MG63 (cell line): ENCODE measurements at regions not wholly inside any gene's neighbourhood (a gene's known extent, or its start where the extent isn't known, plus 50 kb on each side); places are given as distances from the start of the nearest gene placed in this dataset.

Experiments used
- DNase-seq: peaks from one replicate; pipeline ENCODE4 v3.0.0-alpha.2; 2020
- H3K27me3 ChIP-seq: fragments of 250-450 bp; sonication (Bioruptor Pico); 2 replicates; pipeline ENCODE4 v1.5.1; 2020; ENCODE audit warnings: mild to moderate bottlenecking, moderate library complexity
- H3K36me3 ChIP-seq: fragments of 250-450 bp; sonication (Bioruptor Pico); 2 replicates; pipeline ENCODE4 v1.5.1; 2020; ENCODE audit warnings: mild to moderate bottlenecking, moderate library complexity
- H3K4me3 ChIP-seq: fragments of 250-450 bp; sonication (Bioruptor Pico); 2 replicates; pipeline ENCODE4 v1.5.1; 2020; ENCODE audit warnings: mild to moderate bottlenecking, moderate library complexity
- H3K9me3 ChIP-seq: fragments of 250-450 bp; sonication (Bioruptor Pico); 2 replicates; pipeline ENCODE4 v1.5.1; 2020; ENCODE audit warnings: mild to moderate bottlenecking, moderate library complexity

- no peaks in the 10 kb centered on the region for H3K27me3 ChIP-seq
- H3K9me3 ChIP-seq: no peaks in the 10 kb centered on the region
- no peaks in the 10 kb centered on the region for H3K36me3 ChIP-seq
- H3K4me3 ChIP-seq: no peak overlapping the region
- DNase-seq: no peak
Measured at GRCh38 chr13:22402682-22403081, 731.8 kb downstream of the FGF9 start.

DNA sequence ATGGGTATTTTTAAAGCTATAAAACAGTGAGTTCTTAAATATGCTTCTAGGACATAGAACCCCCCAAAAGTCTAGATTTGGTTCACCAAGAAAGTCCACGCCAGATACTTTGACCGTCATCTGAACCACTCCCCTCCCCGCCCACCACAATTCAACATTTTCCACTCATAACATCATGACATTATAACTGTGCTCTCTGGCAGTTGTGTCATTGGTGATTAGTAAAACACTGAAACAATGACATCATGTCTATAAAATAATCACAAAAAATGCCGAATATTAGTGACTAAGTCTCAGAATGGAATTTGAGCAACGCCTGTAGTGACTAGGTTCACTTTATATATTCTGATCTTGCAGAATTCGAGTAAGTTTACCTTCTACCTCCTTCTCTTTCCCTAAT lies 732.3 kb downstream of the FGF9 start:
- Histone ChIP-seq H3K9me3 (no peaks in the 10 kb centered on the region), H3K4me3 (no peak overlapping the region), H3K27me3 (no peaks in the 10 kb centered on the region), H3K36me3 (no peaks in the 10 kb centered on the region)
- no peak for DNase-seq

DNA sequence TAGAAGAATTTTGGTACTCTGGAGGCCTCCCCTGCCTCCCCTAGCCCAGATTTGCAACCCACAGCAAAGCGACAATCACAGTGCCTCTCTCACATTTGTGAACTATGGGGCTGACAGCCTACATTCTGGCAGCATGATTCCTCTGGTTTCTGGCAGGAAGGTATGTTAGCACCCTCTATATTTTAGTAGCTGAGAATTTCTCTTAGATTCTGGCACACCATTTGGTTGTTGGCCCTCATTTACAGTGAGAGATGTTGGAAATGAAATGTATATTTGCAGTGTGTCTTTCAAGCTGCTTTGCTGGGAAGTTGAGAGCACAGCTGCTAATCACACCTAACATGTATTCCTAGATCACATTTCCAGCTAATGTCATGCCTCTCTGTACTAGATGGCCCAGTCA lies 735.0 kb downstream of the FGF9 start:
- Histone ChIP-seq H3K27me3 (no peaks in the 10 kb centered on the region), H3K36me3 (no peaks in the 10 kb centered on the region), H3K4me3 (no peak overlapping the region), H3K9me3 (peaks cover 1% of the 10 kb centered on the region; the same call in 1 of the 2 replicates)
- no peak for DNase-seq

GRCh38 chr13:22412452-22412851 lies 741.6 kb downstream of the FGF9 start:
- H3K4me3 ChIP-seq: no peak overlapping the region
- H3K27me3 ChIP-seq: no peaks in the 10 kb centered on the region
- H3K36me3 ChIP-seq: no peaks in the 10 kb centered on the region
- peaks cover 26% of the 10 kb centered on the region for H3K9me3 ChIP-seq
- no peak for DNase-seq

DNA sequence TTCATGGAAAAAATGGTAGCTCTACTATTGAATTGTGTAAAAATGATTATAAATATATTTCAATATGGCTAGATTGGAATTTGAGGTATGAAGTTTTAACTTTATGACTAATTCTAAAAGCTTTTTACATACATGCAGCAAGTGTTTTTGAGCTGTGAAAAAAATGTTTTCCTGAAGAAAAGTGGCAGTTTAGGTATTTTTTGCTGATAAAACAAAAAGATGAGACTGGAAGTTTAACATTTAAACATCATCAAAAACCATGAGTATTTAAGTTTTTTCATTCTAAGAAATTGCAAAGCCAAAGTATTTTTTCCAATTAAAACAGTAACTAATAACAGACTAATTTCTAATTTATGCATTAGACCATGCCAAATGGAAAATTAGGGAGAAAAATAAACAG lies 751.1 kb downstream of the FGF9 start:
- Histone ChIP-seq H3K4me3 (no peak overlapping the region), H3K9me3 (0 out of 2 replicates have a peak, but pooled peaks cover 2% of the 10 kb centered on the region), H3K27me3 (no peaks in the 10 kb centered on the region), H3K36me3 (no peaks in the 10 kb centered on the region)
- no peak for DNase-seq

GRCh38 chr13:22422712-22423111 lies 751.8 kb downstream of the FGF9 start:
- DNase-seq: no peak
- H3K9me3 ChIP-seq: no peaks in the 10 kb centered on the region
- no peaks in the 10 kb centered on the region for H3K36me3 ChIP-seq
- H3K27me3 ChIP-seq: no peaks in the 10 kb centered on the region
- no peak overlapping the region for H3K4me3 ChIP-seq

DNA sequence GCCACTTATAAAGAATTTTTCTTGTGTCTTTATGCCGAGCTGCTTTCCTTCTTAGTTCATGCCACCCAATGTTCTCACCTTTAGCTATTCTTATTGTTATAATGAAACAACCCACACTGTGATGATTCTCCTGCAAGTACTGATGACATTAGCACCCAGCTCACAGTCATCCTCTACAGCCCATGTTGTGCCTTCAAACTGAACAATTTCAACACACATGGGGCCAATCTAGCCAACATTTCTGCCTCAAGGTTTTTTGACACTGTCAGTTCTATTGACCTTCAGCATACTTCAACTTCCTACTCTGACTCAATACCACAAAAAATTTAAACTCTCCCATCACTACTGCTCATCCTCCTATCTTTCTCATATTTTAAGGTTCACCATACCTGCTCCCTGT lies 752.4 kb downstream of the FGF9 start:
- Histone ChIP-seq H3K36me3 (no peaks in the 10 kb centered on the region), H3K9me3 (no peaks in the 10 kb centered on the region), H3K27me3 (no peaks in the 10 kb centered on the region), H3K4me3 (no peak overlapping the region)
- DNase-seq: no peak

DNA sequence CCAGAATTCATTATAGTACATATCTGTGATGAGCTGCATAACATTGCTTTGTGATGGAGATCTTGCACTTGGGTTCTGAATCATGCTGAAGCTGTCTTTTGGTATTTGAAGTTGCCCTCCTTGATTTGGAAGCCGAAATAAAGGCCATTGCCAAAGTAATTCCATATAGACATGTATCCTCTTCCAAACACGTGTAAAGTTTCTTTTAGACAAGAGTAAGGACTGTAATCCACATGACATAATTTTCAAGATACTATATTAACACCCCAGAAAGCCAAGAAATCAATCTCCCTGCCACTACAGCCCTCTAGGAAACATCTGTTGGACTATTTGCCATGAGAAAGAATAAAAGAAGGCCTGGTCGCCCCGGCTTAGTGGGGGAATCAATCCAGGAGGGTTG lies 754.2 kb downstream of the FGF9 start:
- DNase-seq: no peak
- no peaks in the 10 kb centered on the region for H3K27me3 ChIP-seq
- no peaks in the 10 kb centered on the region for H3K36me3 ChIP-seq
- no peaks in the 10 kb centered on the region for H3K9me3 ChIP-seq
- no peak overlapping the region for H3K4me3 ChIP-seq

- Histone ChIP-seq H3K9me3 (no peaks in the 10 kb centered on the region), H3K36me3 (no peaks in the 10 kb centered on the region), H3K27me3 (no peaks in the 10 kb centered on the region), H3K4me3 (no peak overlapping the region)
- no peak for DNase-seq
Measured at GRCh38 chr13:22427066-22427465, 753.7 kb upstream of the SGCG start.

- no peak for DNase-seq
- Histone ChIP-seq H3K9me3 (no peaks in the 10 kb centered on the region), H3K27me3 (no peaks in the 10 kb centered on the region), H3K36me3 (no peaks in the 10 kb centered on the region), H3K4me3 (no peak overlapping the region)
Measured at GRCh38 chr13:22427783-22428182, 753.0 kb upstream of the SGCG start.

GRCh38 chr13:22428188-22428828 lies 752.5 kb upstream of the SGCG start:
- no peak overlapping the region for H3K4me3 ChIP-seq
- H3K9me3 ChIP-seq: no peaks in the 10 kb centered on the region
- H3K36me3 ChIP-seq: no peaks in the 10 kb centered on the region
- H3K27me3 ChIP-seq: no peaks in the 10 kb centered on the region
- peak; percentile 46 for DNase-seq

DNA sequence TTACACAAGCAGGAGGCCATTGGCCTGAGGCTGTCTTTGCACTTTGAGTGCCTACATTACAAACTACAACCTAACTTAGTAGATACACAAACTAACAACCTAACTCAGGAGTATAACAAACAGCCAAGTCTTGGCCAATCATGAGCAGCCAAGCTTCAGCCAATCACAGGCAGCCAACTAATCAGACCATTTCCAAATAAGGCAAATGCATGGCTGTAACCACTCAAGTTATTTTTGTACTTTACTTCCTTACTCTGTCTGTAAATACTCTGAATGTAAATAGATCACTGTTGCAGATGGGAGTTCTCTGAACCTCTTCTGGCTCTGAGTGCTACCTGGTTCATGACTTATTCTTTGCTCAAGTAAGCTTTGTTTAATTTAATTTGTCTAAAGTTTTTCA lies 748.1 kb upstream of the SGCG start:
- H3K4me3 ChIP-seq: no peak overlapping the region
- no peaks in the 10 kb centered on the region for H3K27me3 ChIP-seq
- no peaks in the 10 kb centered on the region for H3K36me3 ChIP-seq
- no peak for DNase-seq
- H3K9me3 ChIP-seq: no peaks in the 10 kb centered on the region

- Histone ChIP-seq H3K9me3 (no peaks in the 10 kb centered on the region; the same call in 1 of the 2 replicates), H3K27me3 (no peaks in the 10 kb centered on the region), H3K36me3 (no peaks in the 10 kb centered on the region), H3K4me3 (no peak overlapping the region)
- no peak for DNase-seq
Measured at GRCh38 chr13:22447132-22447886, 733.5 kb upstream of the SGCG start.

GRCh38 chr13:22449251-22449650 lies 731.5 kb upstream of the SGCG start:
- H3K9me3 ChIP-seq: no peaks in the 10 kb centered on the region; the same call in 1 of the 2 replicates
- no peaks in the 10 kb centered on the region for H3K27me3 ChIP-seq
- DNase-seq: no peak
- no peak overlapping the region for H3K4me3 ChIP-seq
- no peaks in the 10 kb centered on the region for H3K36me3 ChIP-seq

DNA sequence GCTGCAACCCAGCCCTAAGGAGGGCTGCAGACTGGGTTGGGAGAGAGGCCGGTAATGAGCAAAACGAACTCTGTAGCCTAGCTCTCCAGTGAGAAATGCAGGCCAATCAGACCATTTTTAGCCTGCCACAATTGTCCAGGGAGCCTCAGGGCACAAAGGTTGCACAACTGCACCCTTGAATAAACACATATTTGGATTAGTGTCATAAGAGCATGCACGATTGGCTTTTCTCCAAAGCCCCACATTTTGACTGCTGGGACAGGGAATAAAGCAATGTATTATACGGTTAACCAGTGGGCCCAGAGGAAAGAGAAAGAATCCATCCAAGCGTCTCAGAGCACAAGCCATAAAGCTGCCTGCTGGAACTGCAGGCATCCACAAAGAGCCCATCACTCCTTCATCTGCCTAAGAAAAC lies 729.4 kb upstream of the SGCG start:
- no peaks in the 10 kb centered on the region; the same call in 1 of the 2 replicates for H3K9me3 ChIP-seq
- DNase-seq: no peak
- no peaks in the 10 kb centered on the region for H3K36me3 ChIP-seq
- H3K4me3 ChIP-seq: no peak overlapping the region
- no peaks in the 10 kb centered on the region for H3K27me3 ChIP-seq

DNA sequence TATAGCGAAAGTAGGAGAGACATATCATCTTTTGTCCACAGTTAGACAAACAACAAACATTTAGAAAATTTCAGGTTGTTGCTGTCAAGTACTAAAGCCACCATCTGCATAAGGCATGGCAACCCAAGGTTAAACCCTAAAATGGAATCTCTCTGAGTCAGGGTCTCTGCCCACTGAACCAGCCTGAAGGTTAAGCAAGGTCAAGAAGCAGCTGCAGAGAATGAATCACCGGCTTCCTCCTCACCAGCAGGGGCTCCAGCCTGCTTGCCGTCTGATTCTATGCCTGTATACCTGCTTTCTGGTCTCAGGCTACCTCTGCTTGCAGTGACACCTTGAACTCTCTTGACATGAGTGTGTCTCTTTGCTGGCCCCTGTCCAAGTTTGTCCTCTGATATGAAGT lies 726.2 kb upstream of the SGCG start:
- no peak overlapping the region for H3K4me3 ChIP-seq
- DNase-seq: peak; percentile 62

GRCh38 chr13:22455036-22455435 lies 725.7 kb upstream of the SGCG start:
- no peak for DNase-seq

More for the DNA sequence above, 726.2 kb upstream of the SGCG start:
- Histone ChIP-seq H3K27me3 (no peaks in the 10 kb centered on the region), H3K9me3 (no peaks in the 10 kb centered on the region; the same call in 1 of the 2 replicates), H3K36me3 (no peaks in the 10 kb centered on the region)

More at GRCh38 chr13:22455036-22455435, 725.7 kb upstream of the SGCG start:
- no peaks in the 10 kb centered on the region; the same call in 1 of the 2 replicates for H3K9me3 ChIP-seq
- no peak overlapping the region for H3K4me3 ChIP-seq
- H3K36me3 ChIP-seq: no peaks in the 10 kb centered on the region
- H3K27me3 ChIP-seq: no peaks in the 10 kb centered on the region
